Embryonic facial prominence (tissue), 1 donor: ENCODE measurements at regions not wholly inside any gene's neighbourhood (a gene's known extent, or its start where the extent isn't known, plus 50 kb on each side); places are given as distances from the start of the nearest gene placed in this dataset.

ENCODE experiments used
- DNase-seq: peaks from one replicate; pipeline ENCODE4 v3.0.0-alpha.2; 2016; ENCODE audit errors: extremely low spot score

GRCh38 chr7:25279705-25280104 lies 51.4 kb upstream of the NPVF start:
- no peak for DNase-seq

- DNase-seq, result no peak
Observed at GRCh38 chr7:25280181-25280580, 51.9 kb upstream of the NPVF start.

- DNase-seq, result no peak
Observed at GRCh38 chr7:25282194-25282593, 53.9 kb upstream of the NPVF start.

- DNase-seq, result no peak
Observed at GRCh38 chr7:25286756-25287155, 58.5 kb upstream of the NPVF start.

GRCh38 chr7:25287291-25287690 lies 59.0 kb upstream of the NPVF start:
- DNase-seq, result no peak

- DNase-seq, result no peak
Observed at GRCh38 chr7:25288556-25289307, 60.4 kb upstream of the NPVF start.

- no peak for DNase-seq
Observed at GRCh38 chr7:25289518-25289917, 61.2 kb upstream of the NPVF start.

GRCh38 chr7:25294624-25295023 lies 66.3 kb upstream of the NPVF start:
- DNase-seq, result no peak

- DNase-seq, result no peak
Observed at GRCh38 chr7:25295387-25295786, 67.1 kb upstream of the NPVF start.

- no peak for DNase-seq
Observed at GRCh38 chr7:25296086-25296485, 67.8 kb upstream of the NPVF start.

GRCh38 chr7:25297278-25297677 lies 69.0 kb upstream of the NPVF start:
- no peak for DNase-seq

GRCh38 chr7:25303281-25304181 lies 75.2 kb upstream of the NPVF start:
- DNase-seq, result peak; percentile 75

GRCh38 chr7:25304691-25305090 lies 76.4 kb upstream of the NPVF start:
- DNase-seq, result no peak

GRCh38 chr7:25305831-25306230 lies 77.5 kb upstream of the NPVF start:
- DNase-seq, result no peak

GRCh38 chr7:25307624-25308023 lies 79.3 kb upstream of the NPVF start:
- DNase-seq, result no peak

- DNase-seq, result no peak
Observed at GRCh38 chr7:25308246-25308645, 80.0 kb upstream of the NPVF start.

GRCh38 chr7:25308906-25309705 lies 80.8 kb upstream of the NPVF start:
- DNase-seq, result no peak

- no peak for DNase-seq
Observed at GRCh38 chr7:25310896-25311295, 82.6 kb upstream of the NPVF start.

GRCh38 chr7:25311346-25311745 lies 83.1 kb upstream of the NPVF start:
- DNase-seq, result no peak

- DNase-seq, result no peak
Observed at GRCh38 chr7:25312968-25313367, 84.7 kb upstream of the NPVF start.

- no peak for DNase-seq
Observed at GRCh38 chr7:25313526-25313925, 85.2 kb upstream of the NPVF start.

- no peak for DNase-seq
Observed at GRCh38 chr7:25314094-25314730, 85.9 kb upstream of the NPVF start.
